Activated T-cell treated with anti-CD3 and anti-CD28 coated beads, Interleukin-2, amount 50 U/mL, for 24 hours (primary cell): ENCODE measurements at regions not wholly inside any gene's neighbourhood (a gene's known extent, or its start where the extent isn't known, plus 50 kb on each side); places are given as distances from the start of the nearest gene placed in this dataset.
A peak's percentile ranks its signal among the peaks of the same experiment; 100 is the strongest.

Experiments used
- DNase-seq: peaks from one replicate; pipeline ENCODE4 v3.0.0-alpha.2; 2020
- H3K27ac Mint-ChIP-seq: 2 replicates; pipeline ENCODE4 v1.8.0; 2020; ENCODE audit warnings: mild to moderate bottlenecking, mixed read lengths
- H3K27me3 Mint-ChIP-seq: 2 replicates; pipeline ENCODE4 v1.8.0; 2020; ENCODE audit warnings: mixed read lengths
- H3K36me3 Mint-ChIP-seq: 2 replicates; pipeline ENCODE4 v1.8.0; 2020; ENCODE audit warnings: low read depth, mixed read lengths
- H3K4me1 Mint-ChIP-seq: 2 replicates; pipeline ENCODE4 v1.8.0; 2020; ENCODE audit warnings: low read depth, mixed read lengths
- H3K4me3 Mint-ChIP-seq: 2 replicates; pipeline ENCODE4 v1.8.0; 2020; ENCODE audit warnings: mild to moderate bottlenecking, moderate library complexity, mixed read lengths
- H3K9me3 Mint-ChIP-seq: 2 replicates; pipeline ENCODE4 v1.8.0; 2020; ENCODE audit warnings: mixed read lengths

DNA sequence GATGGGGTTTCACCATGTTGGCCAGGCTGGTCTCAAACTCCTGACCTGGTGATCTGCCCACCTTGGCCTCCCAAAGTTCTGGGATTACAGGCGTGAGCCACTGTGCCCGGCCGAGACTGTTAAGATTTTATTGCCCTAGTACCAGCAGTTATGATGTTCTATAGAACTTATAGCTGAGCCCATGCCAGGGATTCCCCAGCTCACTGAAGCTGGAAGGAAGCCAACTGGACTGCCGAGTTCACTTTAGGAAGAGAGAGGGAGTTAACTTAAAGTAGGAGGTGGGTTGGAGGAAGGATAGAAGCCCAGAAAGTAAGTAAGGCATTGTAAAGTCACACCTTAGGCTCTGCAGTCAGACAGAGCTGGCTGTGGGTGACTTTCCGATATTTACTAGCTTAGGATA is 101.1 kb upstream of the BOC start:
- no peaks in the 10 kb centered on the region for H3K27me3 Mint-ChIP-seq
- H3K4me1 Mint-ChIP-seq, result peaks cover 28% of the 10 kb centered on the region
- H3K4me3 Mint-ChIP-seq, result no peak overlapping the region
- H3K9me3 Mint-ChIP-seq, result no peaks in the 10 kb centered on the region
- DNase-seq, result no peak
- H3K27ac Mint-ChIP-seq, result no peak overlapping the region
- no peaks in the 10 kb centered on the region for H3K36me3 Mint-ChIP-seq

DNA sequence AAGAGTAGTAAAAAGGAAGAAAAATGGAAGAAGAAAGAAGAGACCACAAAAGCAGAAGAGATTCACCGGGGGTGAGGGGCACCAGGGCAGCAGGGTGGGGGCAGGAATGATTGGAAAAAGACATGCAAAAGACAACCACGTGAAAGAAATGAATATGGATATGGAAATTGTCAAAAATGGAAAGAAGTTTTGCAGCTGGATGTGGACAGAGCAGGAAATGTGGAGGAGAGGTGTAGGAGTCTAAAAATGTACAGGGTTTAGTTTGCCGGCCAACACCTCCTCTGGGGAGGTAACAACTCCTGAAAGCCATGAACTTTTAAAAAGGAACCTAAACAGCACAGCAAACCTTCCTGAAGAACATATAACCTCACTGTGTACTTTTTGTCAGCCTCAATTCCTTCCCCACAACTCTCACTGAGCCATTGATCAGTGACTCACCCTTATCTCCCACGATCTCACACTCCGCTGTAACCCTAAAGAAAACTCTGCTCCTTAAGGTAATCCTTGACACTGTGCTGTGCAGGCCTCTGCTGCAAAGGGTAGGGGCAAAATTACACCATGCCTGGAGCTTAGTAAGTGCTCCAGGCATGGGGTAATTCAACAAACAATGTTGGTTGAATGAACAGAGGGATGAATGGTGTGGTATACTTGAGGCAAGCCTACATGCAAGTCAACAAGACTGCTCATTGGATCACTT is 100.2 kb upstream of the BOC start:
- Mint-ChIP-seq H3K27me3 (no peaks in the 10 kb centered on the region), H3K4me3 (no peak overlapping the region)
- DNase-seq, result no peak

DNA sequence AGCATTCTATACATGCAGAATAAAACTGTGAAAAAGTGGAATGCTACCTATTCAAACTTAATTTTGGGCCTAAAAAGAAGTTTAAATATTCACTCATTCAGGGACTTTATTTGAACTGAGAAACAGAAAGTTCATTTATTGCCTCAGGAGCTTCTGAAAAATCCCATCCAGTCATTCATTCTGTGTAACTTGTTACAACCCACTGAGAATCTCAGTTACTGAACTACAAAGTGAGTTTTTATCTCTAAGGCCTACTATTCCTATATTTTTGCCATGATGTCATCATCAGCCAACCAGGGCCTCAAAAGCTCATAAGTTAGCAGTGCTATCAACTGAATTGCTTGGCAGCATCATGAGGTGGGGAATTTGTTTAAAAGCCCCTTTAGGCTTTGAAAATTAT is 98.0 kb upstream of the BOC start:
- no peaks in the 10 kb centered on the region for H3K36me3 Mint-ChIP-seq
- no peak overlapping the region for H3K4me3 Mint-ChIP-seq
- H3K4me1 Mint-ChIP-seq, result peaks cover 28% of the 10 kb centered on the region
- H3K9me3 Mint-ChIP-seq, result no peaks in the 10 kb centered on the region
- DNase-seq, result no peak
- H3K27ac Mint-ChIP-seq, result no peak overlapping the region
- H3K27me3 Mint-ChIP-seq, result no peaks in the 10 kb centered on the region

More for the DNA sequence above, 100.2 kb upstream of the BOC start:
- Mint-ChIP-seq H3K9me3 (no peaks in the 10 kb centered on the region), H3K36me3 (no peaks in the 10 kb centered on the region), H3K4me1 (peaks cover 28% of the 10 kb centered on the region), H3K27ac (peak overlapping the region; percentile 41)

DNA sequence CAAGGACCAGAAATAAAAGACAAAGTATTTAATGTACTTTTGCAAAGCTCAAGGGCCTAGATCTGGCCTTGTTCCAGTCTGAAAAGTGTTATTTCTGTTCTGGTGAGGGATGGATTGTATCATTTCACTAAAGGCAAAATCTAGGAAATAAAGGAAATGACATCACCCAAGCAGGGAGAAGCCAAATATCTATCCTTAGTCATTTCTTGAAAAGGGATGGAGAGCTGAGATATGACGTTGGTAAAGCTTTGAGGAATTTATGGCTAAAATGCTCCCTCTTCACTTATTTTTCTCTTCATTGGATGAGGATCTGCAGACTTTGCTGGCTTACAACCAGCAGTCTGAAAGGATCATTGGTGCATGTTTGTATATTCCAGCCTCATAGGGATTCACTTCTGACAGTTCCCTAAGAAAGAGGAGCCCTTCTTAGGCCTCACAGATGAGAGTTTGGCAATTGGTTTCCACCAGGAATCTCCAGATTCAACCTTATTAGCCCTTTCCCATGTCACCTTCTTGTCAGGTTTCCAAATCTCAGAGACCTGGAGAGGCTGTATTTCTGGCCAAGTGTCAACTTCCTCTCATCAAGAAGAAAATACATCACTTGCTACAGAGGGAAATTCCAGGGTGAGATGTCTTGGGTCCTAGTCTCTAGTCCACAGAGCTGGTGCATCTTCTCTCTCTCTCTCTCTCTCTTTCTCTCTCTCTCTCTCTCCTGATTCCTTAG is 93.7 kb upstream of the BOC start:
- H3K4me1 Mint-ChIP-seq, result peaks cover 11% of the 10 kb centered on the region
- H3K9me3 Mint-ChIP-seq, result no peaks in the 10 kb centered on the region
- no peaks in the 10 kb centered on the region for H3K36me3 Mint-ChIP-seq
- no peak for DNase-seq
- H3K27me3 Mint-ChIP-seq, result no peaks in the 10 kb centered on the region
- H3K27ac Mint-ChIP-seq, result no peak overlapping the region
- no peak overlapping the region for H3K4me3 Mint-ChIP-seq

DNA sequence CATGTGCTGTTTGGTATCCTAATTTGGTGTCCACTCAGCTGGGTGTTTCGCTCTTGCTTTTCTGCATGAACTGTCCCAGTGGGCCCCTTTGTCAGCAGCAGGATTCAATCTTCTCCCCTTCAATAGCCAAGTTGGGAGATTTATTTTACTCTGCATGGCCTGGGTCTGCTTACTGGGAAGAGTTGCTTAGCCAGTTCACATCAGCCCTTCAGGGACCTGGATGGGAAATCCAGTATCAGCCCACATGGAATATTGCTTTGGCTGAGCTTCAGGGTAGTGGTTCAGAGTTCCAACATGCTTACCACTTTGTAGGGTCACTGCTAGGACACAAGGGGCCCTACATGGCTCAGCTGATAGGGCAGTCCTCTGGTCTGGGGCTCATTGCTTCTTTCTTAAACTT is 93.0 kb upstream of the BOC start:
- Mint-ChIP-seq H3K4me1 (peaks cover 5% of the 10 kb centered on the region), H3K27me3 (no peaks in the 10 kb centered on the region), H3K4me3 (no peak overlapping the region)

DNA sequence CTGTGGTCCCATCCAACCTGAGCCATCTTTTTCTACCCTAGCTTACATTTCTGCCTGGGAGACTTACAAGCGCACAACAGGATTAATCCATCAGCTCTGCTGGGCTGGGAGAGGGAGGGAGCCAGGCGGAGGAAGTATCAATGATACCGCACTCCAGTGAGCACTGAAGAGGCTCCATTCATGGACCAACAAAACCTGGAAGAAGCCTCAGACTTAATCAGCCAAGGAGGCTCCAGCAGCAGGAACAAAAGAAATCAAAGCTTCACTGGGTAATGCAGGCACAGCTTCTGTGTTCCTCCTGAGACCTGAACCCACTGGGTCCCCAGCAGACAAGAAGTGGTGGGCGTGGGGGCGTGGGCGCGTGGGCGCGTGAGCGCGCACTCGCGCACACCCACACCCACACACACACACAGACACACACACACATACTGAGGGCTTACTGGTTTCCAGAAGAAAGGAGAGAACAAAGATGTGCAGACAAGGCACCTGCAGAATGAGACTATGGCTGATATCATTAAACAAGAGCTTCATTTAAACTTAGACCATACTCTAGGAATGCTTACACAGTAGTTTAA is 87.0 kb upstream of the BOC start:
- Mint-ChIP-seq H3K4me3 (no peak overlapping the region), H3K27ac (no peak overlapping the region), H3K36me3 (no peaks in the 10 kb centered on the region), H3K27me3 (no peaks in the 10 kb centered on the region), H3K9me3 (no peaks in the 10 kb centered on the region), H3K4me1 (peaks cover 5% of the 10 kb centered on the region)
- no peak for DNase-seq

More for the DNA sequence above, 93.0 kb upstream of the BOC start:
- Mint-ChIP-seq H3K36me3 (no peaks in the 10 kb centered on the region), H3K27ac (no peak overlapping the region), H3K9me3 (no peaks in the 10 kb centered on the region)
- DNase-seq, result no peak

DNA sequence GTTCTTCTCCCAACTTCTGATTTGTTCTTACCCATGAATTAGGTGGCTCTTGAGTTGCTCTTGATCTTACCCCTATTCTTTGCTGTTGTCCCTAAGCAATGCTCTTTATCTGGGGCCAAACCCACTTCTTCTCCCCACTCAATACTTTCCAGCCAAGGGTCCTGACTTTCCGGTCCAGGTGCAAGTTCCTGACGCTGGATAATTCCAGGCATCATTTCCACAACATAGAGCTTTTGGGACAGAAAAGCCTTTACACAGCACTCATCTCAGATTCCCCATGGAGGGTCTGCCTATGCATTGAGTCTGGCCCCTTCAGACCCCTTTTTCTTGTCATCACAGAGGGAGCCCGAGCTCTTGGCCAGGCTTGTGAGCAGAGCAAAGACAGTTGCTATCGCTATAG is 85.4 kb upstream of the BOC start:
- Mint-ChIP-seq H3K4me3 (no peak overlapping the region), H3K27ac (no peak overlapping the region), H3K27me3 (no peaks in the 10 kb centered on the region), H3K9me3 (no peaks in the 10 kb centered on the region), H3K36me3 (no peaks in the 10 kb centered on the region), H3K4me1 (peaks cover 5% of the 10 kb centered on the region)
- DNase-seq, result no peak

DNA sequence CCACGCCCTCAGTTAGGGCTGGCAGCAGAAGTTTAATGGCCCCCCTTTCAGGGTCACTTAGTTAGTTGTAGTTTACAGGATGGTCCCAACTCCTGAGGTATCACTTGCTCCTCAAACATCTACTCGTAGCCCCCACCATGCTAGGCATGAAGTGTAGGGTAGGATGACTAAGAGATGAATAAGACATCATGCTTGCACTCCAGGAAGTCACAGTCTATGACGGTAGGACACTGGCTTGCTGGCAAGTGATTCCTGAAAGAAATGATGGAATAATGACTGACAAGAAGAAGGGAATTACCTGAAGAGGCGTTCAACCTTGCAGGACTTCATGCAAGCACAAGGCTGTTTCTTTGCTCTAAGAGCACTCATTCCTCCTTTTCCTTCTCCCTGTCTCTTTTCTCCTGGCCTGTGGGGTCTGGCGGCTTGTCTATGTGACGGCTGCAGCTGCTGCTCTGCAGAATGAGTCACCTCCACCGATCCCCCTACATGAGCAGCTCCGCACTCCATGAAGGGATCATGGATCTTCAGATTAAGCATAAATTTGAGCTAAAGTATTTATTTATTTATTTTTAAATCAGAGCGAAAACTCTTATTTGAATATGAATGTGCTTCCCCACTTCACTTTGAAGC is 82.9 kb upstream of the BOC start:
- Mint-ChIP-seq H3K27me3 (no peaks in the 10 kb centered on the region), H3K4me1 (peaks cover 5% of the 10 kb centered on the region), H3K4me3 (no peak overlapping the region), H3K9me3 (no peaks in the 10 kb centered on the region), H3K36me3 (no peaks in the 10 kb centered on the region), H3K27ac (no peak overlapping the region)
- DNase-seq, result no peak

DNA sequence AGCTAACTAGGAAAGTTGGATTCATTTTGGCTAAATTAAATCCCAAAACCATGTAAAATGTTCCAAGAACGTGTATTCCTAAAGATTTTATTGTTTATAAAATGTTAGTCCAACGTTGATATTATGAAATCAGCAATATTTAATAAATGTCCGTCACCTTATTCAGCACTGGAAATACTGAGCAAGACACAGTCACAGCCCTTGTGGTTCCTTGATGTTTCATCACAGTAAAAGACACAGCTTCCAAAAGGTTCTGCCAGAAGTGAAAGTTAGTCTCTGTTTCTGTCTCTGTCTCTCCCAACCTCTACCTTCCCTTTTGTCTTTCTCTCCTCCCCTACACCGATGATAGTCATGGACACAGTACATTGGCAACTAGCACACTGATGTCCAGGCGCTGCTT is 82.2 kb upstream of the BOC start:
- H3K4me3 Mint-ChIP-seq, result no peak overlapping the region
- H3K36me3 Mint-ChIP-seq, result no peaks in the 10 kb centered on the region
- no peaks in the 10 kb centered on the region for H3K27me3 Mint-ChIP-seq
- no peaks in the 10 kb centered on the region for H3K9me3 Mint-ChIP-seq
- DNase-seq, result no peak
- peaks cover 3% of the 10 kb centered on the region for H3K4me1 Mint-ChIP-seq
- no peak overlapping the region for H3K27ac Mint-ChIP-seq

DNA sequence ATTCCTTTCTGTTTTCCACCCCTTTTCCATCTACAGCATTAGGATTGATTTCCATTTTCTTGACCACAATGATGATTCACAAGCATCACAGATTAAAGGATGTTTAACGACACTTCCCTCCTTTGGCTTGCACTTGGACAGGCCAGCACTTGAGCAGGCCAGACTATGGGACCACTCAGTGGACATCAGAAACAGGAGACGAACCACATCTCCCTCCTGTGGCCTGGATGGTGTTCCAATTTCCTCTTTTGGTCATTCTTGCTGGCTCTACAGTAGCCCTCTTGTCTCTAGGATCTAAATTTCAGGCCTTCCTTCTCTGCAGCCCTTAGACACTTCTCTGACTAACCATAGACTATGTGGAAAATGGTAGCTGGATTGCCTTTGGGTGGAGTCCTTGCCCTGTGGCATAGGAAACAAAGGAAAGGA is 78.8 kb upstream of the BOC start:
- no peak for DNase-seq
- Mint-ChIP-seq H3K27ac (no peak overlapping the region), H3K36me3 (no peaks in the 10 kb centered on the region), H3K27me3 (no peaks in the 10 kb centered on the region), H3K9me3 (peaks cover 2% of the 10 kb centered on the region), H3K4me3 (no peak overlapping the region), H3K4me1 (no peaks in the 10 kb centered on the region)

DNA sequence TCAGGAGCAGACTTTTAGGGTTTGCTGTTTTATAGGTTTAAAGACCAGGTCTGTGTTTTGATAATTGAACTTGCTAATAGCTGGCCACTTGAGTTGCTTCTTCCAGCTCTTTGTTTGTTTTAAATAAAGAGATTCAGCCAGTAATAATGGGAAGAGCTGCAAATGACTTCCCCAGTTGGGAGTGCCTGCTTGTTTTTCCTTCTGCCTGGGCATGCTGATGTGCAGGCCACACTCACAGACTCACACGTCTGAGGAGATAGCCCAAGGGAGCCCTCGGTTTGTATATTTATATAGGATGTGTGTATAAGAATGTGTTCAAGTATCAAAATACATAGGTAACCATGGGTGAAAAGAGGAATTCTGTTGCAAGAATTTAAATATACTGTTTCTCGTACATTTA is 78.2 kb upstream of the BOC start:
- peaks cover 6% of the 10 kb centered on the region for H3K9me3 Mint-ChIP-seq
- no peak for DNase-seq
- no peaks in the 10 kb centered on the region for H3K36me3 Mint-ChIP-seq
- no peak overlapping the region for H3K4me3 Mint-ChIP-seq
- H3K27ac Mint-ChIP-seq, result no peak overlapping the region
- no peaks in the 10 kb centered on the region for H3K4me1 Mint-ChIP-seq
- H3K27me3 Mint-ChIP-seq, result no peaks in the 10 kb centered on the region

DNA sequence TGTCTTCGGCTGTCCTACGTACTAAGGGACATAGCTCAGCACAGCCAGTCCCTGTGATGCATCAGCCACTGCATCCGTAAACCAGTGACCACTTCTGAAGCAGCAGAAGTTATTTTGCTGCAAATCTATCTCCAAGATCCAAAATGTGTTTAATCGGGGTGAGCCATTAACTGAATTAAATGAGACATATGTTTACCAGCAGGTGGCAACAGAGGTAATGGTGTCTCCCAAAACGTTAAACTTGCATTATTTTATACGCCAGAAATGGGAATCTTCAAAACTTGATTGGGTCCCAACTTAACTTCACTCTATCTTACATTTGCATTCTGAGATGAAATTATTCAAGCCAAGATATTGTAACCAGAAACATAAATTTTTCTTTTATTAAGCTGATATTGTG is 75.3 kb upstream of the BOC start:
- no peak overlapping the region for H3K27ac Mint-ChIP-seq
- no peak for DNase-seq
- no peaks in the 10 kb centered on the region for H3K27me3 Mint-ChIP-seq
- H3K9me3 Mint-ChIP-seq, result peaks cover 6% of the 10 kb centered on the region
- H3K36me3 Mint-ChIP-seq, result no peaks in the 10 kb centered on the region
- H3K4me3 Mint-ChIP-seq, result no peak overlapping the region
- H3K4me1 Mint-ChIP-seq, result peaks cover 3% of the 10 kb centered on the region

DNA sequence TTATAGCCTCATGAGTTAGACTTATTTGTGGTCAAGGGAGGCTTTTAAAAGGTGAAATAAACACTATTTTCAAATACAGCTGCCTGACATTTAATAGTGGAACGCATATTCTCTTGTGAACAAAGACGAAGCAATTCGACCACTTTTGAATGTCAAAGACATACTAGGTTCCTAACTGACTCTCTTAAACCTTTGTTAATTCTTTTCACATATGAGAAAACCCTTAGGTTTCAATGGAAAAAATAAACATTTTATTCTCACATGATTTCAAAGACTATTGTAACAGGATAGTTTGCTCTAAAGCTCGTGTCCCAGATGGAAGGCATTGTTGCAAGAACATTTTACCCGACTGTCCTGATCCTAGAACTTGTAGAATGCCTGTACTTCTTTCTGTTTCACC is 74.8 kb upstream of the BOC start:
- Mint-ChIP-seq H3K27me3 (no peaks in the 10 kb centered on the region), H3K4me1 (peaks cover 4% of the 10 kb centered on the region), H3K4me3 (no peak overlapping the region), H3K36me3 (no peaks in the 10 kb centered on the region), H3K9me3 (peaks cover 6% of the 10 kb centered on the region), H3K27ac (no peak overlapping the region)
- no peak for DNase-seq

DNA sequence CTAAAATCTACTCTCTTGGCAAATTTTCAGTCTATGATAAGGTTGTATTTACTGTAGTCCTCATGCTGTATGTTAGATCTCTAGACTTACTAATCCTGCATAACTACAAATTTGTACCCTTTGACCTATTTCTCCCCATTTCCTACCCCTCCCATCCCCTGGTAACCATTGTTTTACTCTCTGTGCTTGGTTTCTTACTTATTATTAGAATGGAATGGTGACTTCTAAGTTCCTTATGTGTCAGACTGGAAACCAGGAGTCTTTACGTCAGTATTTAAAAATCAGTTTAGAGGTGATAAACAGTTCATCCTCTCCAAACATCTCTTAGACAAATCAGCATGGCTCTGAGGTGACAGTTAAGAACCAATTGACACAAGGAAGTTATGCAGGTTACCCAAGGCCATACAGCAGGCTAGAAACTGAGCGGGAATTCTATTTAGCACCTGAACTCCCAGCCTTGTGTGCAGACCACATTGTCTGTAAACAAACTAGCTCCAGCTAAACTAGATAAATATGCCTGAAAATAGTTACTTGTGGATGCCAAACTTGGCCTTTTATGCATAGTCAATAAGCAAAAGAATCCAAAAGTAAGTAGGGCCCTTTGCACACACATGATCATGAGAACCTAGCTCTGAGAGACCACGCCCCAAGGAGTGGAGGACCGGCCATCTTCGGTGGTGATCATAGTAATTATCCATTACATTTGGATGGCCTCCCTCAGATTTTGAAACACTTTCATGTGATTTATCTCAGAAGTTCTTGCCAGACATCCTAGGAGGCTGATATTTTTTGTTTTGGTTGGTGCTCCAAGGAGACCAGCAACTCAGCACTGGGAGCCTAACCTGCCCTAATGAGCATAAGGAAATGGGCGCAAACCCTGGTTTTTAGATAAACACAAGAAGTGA is 72.3 kb upstream of the BOC start:
- Mint-ChIP-seq H3K4me3 (no peak overlapping the region), H3K4me1 (peaks cover 4% of the 10 kb centered on the region), H3K27me3 (no peaks in the 10 kb centered on the region), H3K9me3 (peaks cover 6% of the 10 kb centered on the region), H3K27ac (no peak overlapping the region), H3K36me3 (no peaks in the 10 kb centered on the region)
- DNase-seq, result no peak
